GM18868 (cell line): ENCODE measurements at regions not wholly inside any gene's neighbourhood (a gene's known extent, or its start where the extent isn't known, plus 50 kb on each side); places are given as distances from the start of the nearest gene placed in this dataset.
"Not testable (repeated sequence)": the region's sequence is repeated elsewhere in the genome, so short reads cannot be mapped to it uniquely, and the experiment has no call there.

ENCODE experiments used
- ATAC-seq: cut with Tn5 transposase; IDR thresholded peaks from one replicate; pipeline ENCODE4 v1.9.1; 2021; ENCODE audit warnings: mild to moderate bottlenecking, moderate library complexity; ENCODE audit not compliant: unreplicated experiment

DNA sequence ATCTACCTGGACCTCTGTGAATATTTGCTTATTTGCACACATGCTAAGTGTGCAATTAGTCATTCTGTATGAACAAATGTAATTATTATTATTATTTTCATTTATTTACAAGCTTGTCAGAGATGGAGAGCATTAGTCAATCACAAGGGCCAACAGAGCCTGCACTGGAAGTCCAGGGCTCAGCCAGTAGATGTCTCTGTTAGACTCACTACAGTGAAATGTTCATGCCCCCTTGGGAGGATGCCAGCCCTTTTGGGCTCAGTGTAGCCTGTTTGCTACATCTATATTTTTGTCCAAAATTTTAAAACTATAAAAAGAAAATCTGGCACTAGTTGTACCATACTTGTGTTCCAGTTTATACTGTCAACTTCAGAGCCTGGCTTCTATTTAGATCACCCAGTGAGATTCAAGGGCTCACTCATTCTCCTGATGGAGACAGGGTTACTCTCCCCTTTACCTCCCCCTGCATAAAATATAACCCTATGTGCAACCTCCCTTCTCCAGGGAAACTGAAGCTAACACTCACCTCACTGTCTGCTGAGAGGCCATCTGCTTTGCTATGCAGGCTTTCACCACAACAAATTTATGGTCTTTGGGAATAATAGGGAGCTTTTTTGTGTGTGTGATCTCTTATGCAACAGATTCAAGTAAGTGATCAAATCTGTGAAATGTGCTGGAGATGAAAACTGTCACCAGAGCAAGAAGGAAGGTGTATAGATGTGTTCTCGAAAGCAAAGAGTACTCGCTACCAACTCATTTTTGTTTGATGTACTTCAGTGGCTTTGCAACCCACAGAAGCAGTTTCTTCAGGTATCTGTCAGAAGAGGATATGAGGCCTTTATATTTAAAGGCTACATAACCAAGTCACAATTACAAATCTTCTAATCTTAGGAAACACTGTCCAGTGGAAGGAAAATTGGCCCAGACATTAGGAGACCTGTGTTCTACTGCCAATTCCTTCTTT, 99.9 kb upstream of the TLE4 start:
- peak; percentile 71 for ATAC-seq

- ATAC-seq, result no peak
These were observed 98.1 kb upstream of the TLE4 start for GRCh38 chr9:79473704-79474103.

DNA sequence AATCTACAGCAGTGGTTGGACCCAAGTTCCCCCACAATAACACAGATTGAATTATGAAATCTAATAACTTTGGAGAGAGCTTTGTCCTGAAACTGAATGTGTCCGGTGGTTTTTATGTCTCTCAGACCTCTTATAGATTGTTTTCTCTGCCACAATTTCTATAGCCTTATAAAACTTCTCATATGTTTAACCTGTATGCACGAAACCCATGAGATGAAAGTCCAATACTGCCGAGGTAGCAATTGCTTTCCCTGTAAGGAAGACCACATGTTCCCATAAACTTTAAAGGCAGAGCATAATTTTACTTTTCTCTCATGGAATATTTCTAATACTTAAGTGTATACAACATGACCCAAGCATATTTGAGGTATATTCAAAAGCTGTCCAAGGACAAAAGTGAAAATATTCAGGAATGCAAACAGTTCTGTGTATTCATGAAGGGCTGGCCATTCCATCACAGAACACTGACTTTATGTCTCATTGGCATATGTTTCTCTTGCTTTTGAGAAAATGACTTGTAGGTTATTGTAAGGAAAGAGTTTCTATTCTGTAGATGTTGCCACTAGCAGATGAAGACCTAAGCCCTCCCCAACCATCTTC, 94.4 kb upstream of the TLE4 start:
- ATAC-seq, result no peak

GRCh38 chr9:79477955-79478771, 93.6 kb upstream of the TLE4 start:
- peak; percentile 91 for ATAC-seq

DNA sequence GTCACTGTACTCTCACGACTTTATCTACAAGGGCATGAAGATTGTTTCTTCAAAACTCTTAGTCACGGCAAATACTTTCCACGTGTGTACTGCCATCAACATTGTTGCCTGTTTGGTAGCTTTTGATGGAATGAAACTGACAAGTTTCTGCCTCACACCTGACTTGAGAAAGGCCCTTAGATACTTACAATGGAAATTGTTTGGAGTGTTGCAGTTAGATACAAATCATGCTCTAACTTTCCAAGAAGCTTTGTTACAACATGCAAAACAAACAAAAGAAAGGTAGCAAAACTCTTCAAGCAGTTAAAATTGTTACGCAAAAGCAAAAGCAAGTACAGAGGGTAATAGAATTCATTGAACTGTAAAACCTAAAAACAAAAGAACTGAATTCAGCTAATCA, 91.1 kb upstream of the TLE4 start:
- ATAC-seq, result no peak

- ATAC-seq, result no peak
These were observed 89.8 kb upstream of the TLE4 start for GRCh38 chr9:79481846-79482477.

DNA sequence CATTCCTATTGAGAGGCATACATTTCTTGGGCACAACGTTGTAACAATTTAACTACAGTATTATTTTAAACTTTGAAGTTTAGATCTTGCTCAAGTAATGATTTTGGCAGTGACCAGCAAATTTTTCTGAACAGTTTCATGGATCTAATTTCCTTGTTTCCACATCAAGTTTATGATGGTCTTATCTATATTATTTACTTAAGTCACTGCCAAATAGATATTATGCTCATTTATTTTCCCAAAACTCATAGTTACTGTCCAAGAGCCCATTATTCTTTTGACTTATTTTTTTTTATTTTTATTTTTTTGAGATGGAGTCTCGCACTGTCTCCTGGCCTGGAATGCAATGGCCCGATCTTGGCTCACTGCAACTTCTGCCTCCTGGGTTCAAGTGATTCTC, 86.5 kb upstream of the TLE4 start:
- no peak for ATAC-seq

GRCh38 chr9:79489261-79490000, 82.3 kb upstream of the TLE4 start:
- ATAC-seq, result no peak

DNA sequence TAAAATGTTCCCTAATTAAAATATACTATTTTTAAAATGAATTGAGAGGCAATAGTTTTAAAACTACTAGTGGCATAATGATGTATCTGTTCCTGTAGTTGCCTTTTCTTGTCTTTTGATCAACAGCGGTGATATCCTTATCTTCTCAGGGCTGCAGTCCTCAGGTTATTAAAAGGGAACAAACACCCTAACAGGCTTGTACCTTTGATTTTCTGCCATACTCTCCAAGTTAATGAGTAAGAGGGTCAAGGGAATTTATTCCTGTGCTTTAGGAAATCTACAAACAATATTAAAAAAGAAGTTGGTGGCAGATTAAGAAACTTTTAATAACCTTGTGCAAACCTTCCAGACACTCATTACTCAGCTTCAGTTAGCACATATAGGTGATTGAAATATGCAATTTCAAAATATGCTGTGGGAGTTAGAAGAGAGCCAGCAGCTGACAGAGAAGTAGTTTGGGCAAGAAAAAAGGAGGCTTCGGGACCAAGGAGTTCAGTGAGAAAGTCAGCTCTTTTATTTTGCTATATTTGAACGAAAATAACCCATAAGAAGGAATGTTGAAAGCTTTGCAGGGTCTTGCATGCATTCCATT, 81.0 kb upstream of the TLE4 start:
- ATAC-seq, result no peak

DNA sequence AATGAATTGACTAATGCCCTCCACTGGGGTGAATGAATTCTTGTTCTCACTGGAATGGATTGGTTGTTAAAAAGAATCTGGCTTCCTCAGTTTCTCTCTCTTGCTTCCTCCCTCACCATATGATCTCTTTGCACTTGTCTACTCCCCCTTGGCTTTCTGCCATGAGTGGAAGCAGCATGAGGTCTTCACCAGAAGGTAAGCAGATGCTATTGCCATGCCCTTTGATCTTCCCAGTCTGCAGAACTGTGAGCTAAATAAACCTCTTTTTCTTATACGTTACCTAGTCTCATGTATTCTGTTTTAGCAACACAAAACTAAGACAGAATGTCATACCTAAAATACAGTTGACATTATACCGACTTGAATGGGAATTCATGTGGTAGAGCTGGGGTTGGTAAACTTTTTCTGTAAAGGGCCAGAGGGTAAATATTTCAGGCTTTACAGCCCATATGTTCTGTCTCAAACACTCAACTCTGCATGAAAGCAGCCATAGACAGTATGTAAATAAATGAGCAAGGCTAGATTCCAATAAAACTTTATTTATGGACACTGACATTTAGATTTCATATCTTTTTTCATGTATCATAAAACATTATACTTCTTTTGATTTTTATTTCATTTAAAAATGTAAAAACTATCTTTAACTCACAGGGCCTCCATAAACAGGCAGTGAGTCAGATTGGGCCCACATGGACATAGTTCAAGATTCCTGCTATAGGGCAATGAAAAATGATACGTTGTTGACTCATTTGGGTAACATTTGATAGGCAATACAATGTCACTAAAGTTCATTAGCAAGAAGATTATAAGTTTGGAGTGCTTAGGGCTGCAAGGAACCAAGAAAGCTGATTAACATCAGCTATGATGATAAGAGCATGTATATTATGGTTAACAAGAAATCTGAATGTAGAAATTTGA, 79.4 kb upstream of the TLE4 start:
- ATAC-seq, result no peak

DNA sequence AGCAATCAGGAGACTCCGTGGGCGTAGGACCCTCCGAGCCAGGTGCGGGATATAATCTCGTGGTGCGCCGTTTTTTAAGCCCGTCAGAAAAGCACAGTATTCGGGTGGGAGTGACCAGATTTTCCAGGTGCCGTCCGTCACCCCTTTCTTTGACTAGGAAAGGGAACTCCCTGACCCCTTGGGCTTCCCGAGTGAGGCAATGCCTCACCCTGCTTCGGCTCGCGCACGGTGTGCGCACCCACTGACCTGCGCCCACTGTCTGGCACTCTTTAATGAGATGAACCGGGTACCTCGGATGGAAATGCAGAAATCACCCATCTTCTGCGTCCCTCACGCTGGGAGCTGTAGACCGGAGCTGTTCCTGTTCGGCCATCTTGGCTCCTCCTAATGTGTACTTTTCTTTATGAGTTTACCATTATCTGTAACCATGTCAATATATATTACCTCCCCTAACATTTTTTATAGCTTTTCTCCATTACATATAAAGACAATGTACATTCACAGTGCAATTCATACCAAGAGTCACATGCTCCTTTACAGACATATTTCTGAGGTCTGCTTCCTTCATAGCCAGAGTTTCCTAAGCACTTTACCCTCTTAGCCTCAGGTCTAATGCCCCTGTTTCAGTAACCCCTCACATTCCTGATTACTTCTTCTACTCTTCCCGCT, 71.4 kb upstream of the TLE4 start:
- not testable (repeated sequence) for ATAC-seq

GRCh38 chr9:79501546-79501945, 70.2 kb upstream of the TLE4 start:
- ATAC-seq, result no peak

GRCh38 chr9:79507801-79508200, 64.0 kb upstream of the TLE4 start:
- ATAC-seq, result no peak

DNA sequence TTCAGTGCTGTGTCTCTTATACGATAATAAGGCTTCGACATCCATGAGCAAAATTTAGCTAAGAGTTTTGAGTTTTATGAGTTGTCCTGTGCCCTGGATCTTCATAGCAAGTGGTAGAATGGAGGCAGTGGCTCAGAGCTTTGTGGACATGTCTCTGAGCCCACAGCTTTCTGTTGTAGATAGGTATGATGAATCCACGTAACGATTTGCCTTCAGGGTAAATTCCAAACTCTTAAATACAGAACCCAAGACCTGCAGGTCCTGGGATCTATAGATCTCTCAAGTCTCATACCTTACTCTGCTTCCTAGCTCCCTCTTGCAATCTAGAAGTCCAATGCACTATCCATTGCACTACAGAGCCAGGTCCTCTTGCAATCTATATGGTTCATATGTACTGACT, 59.5 kb upstream of the TLE4 start:
- no peak for ATAC-seq
